ENCODE measurements at regions not wholly inside any gene's neighbourhood (a gene's known extent, or its start where the extent isn't known, plus 50 kb on each side); places are given as distances from the start of the nearest gene placed in this dataset.
"Not testable (repeated sequence)": the region's sequence is repeated elsewhere in the genome, so short reads cannot be mapped to it uniquely, and the experiment has no call there.

DNA sequence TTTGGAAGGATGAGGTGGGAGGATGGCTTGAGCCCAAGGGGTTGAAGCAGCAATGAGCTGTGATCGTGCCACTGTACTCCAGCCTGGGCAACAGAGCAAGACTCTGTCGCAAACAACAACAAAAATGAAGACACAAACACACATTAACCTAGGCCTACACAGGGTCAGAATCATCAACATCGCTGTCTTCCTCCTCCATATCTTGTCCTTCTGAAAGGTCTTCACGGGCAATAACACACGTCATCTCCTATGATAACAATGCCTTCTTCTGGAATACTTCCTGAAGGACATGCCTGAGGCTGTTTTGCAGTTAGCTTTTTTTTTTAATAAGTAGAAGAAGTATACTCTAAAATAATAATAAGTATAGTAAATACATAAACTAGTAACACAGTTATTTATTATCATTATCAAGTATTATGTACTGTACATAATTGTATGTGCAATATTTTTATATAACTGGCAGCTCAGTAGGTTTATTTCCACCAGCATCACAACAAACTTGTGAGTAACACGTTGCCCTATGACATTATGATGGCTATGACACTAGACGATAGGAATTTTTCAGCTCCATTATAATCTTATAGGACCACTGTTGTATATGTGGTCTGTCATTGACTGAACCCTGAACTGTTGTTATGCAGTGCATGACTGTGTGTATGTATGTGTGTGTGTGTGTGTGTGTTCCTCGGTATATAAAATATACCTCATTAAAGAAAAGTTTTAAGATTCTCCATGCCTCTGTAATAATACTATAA, 69.2 kb upstream of the MAML3 start:
- no peaks in the 10 kb centered on the region for H3K36me3 Mint-ChIP-seq
- H3K27me3 Mint-ChIP-seq (ENCODE audit: low read depth), result no peaks in the 10 kb centered on the region
- H3K4me1 Mint-ChIP-seq, result peaks cover 13% of the 10 kb centered on the region
- H3K27ac Mint-ChIP-seq, result no peak overlapping the region
- no peak overlapping the region for H3K4me3 Mint-ChIP-seq
- H3K9me3 Mint-ChIP-seq, result no peaks in the 10 kb centered on the region
- no peak for DNase-seq (ENCODE audit: low spot score in 2 of 2, unreplicated experiment in 2 of 2)
- TF ChIP-seq, protein P1, sequence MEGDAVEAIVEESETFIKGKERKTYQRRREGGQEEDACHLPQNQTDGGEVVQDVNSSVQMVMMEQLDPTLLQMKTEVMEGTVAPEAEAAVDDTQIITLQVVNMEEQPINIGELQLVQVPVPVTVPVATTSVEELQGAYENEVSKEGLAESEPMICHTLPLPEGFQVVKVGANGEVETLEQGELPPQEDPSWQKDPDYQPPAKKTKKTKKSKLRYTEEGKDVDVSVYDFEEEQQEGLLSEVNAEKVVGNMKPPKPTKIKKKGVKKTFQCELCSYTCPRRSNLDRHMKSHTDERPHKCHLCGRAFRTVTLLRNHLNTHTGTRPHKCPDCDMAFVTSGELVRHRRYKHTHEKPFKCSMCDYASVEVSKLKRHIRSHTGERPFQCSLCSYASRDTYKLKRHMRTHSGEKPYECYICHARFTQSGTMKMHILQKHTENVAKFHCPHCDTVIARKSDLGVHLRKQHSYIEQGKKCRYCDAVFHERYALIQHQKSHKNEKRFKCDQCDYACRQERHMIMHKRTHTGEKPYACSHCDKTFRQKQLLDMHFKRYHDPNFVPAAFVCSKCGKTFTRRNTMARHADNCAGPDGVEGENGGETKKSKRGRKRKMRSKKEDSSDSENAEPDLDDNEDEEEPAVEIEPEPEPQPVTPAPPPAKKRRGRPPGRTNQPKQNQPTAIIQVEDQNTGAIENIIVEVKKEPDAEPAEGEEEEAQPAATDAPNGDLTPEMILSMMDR (IDR thresholded peaks at IDR 0.05; ENCODE audit: unreplicated experiment), result no peak

DNA sequence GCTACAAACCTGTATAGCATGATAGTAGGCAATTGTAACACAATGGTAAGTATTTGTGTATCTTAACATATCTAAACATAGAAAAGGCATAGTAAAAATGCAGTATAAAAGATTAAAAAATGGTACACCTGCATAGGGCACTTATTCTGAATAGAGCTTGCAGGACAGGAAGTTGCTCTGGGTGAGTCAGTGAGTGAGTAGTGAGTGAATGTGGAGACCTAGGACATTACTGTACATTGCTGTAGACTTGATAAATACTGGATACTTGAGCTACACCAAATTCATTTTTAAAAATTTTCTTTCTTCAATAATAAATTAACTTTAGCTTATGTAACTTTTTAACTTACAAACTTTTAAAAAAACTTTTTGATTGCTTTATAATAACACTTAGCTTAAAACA, 68.2 kb upstream of the MAML3 start:
- Mint-ChIP-seq H3K4me1 (peaks cover 13% of the 10 kb centered on the region), H3K9me3 (no peaks in the 10 kb centered on the region), H3K27me3 (ENCODE audit: low read depth) (no peaks in the 10 kb centered on the region), H3K27ac (no peak overlapping the region), H3K4me3 (no peak overlapping the region), H3K36me3 (no peaks in the 10 kb centered on the region)
- no peak for DNase-seq (ENCODE audit: low spot score in 2 of 2, unreplicated experiment in 2 of 2)
- TF ChIP-seq, protein P1 (IDR thresholded peaks at IDR 0.05; ENCODE audit: unreplicated experiment), result no peak

DNA sequence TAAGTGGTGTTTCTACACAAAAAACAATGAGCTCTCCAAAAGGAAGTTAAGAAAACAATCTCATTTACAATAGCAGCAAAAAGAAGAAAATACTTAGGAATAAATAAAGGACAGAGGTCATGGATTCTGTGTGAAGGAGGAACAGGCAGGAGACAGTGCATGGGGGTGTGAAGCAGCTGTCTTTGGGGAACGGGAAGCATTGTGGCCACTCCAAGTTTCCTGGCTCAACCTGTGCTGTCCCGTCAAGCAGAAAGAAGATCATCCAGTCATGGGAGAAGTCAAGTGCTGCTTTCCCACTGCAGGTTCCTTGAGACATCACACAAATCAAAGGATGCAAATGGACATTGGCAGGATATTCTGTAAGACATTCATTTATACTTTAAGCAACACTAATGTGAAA, 66.1 kb upstream of the MAML3 start:
- TF ChIP-seq, protein P1 (IDR thresholded peaks at IDR 0.05; ENCODE audit: unreplicated experiment), result no peak
- Mint-ChIP-seq H3K36me3 (no peaks in the 10 kb centered on the region), H3K27ac (no peak overlapping the region)

DNA sequence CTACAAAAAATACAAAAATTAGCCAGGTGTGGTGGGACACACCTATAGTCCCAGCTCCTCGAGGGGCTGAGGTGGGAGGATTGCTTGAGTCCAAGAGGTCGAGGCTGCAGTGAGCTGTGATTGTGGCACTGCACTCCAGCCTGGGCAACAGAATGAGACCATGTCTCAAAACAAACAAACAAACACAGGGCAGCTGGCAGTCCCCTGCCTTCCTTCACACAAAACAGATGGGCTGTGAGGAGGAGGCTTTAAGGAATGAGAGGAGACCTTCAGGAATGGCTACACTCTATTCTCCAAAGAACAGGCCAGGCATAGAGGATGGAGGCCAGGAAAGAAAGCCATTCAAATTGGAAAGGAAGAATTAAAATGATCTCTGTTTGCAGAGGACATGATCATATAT, 65.6 kb upstream of the MAML3 start:
- TF ChIP-seq, protein P1 (IDR thresholded peaks at IDR 0.05; ENCODE audit: unreplicated experiment), result no peak
- no peak for DNase-seq (ENCODE audit: low spot score in 2 of 2, unreplicated experiment in 2 of 2)
- Mint-ChIP-seq H3K27me3 (ENCODE audit: low read depth) (peaks cover 6% of the 10 kb centered on the region), H3K9me3 (no peaks in the 10 kb centered on the region), H3K4me3 (no peak overlapping the region), H3K4me1 (peaks cover 3% of the 10 kb centered on the region), H3K36me3 (no peaks in the 10 kb centered on the region), H3K27ac (no peak overlapping the region)

More for the DNA sequence above, 66.1 kb upstream of the MAML3 start:
- Mint-ChIP-seq H3K4me1 (peaks cover 3% of the 10 kb centered on the region), H3K27me3 (ENCODE audit: low read depth) (peaks cover 1% of the 10 kb centered on the region), H3K9me3 (no peaks in the 10 kb centered on the region), H3K4me3 (no peak overlapping the region)
- DNase-seq (ENCODE audit: low spot score in 2 of 2, unreplicated experiment in 2 of 2), result no peak

DNA sequence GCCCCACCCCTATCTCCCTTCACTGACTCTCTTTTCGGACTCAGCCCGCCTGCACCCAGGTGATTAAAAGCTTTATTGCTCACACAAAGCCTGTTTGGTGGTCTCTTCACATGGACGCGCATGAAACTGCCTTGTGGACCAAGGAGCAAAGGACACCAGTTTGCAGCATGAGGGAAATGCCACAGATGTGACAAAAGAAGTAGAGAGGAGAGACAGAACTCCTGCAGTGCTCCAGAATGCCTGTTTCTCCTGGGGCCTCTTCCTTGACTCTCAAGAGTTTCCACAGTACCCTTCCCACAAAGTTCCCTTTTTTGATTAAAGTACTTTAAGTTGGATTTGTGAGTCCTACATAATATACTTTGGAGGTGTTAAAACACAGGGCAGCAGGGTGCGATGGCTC, 65.1 kb upstream of the MAML3 start:
- H3K4me3 Mint-ChIP-seq; H3K9me3 Mint-ChIP-seq; H3K27me3 Mint-ChIP-seq (ENCODE audit: low read depth); H3K27ac Mint-ChIP-seq; H3K36me3 Mint-ChIP-seq; DNase-seq (ENCODE audit: low spot score in 2 of 2, unreplicated experiment in 2 of 2); H3K4me1 Mint-ChIP-seq: not testable (repeated sequence)

DNA sequence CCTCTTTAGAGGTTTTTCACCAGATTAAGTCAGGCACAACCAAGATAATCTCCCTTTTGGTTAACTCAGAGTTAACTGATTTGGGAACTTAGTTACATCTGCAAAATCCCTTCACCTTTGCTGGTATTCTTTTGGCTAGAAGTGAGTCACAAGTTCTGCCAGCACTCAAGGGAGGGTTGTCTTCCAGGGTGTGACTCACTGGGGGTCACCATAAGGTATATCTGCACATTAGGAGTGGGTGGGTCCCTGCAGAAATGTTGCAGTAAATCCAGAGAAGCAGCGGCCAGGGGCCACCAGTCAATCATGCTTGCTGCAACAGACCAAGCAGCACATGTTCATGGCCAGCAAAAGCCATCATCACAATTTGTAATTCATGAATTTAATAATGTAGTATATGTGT, 59.8 kb upstream of the MAML3 start:
- Mint-ChIP-seq H3K4me1 (peaks cover under 1% of the 10 kb centered on the region), H3K4me3 (no peak overlapping the region), H3K27ac (no peak overlapping the region), H3K27me3 (ENCODE audit: low read depth) (peaks cover 7% of the 10 kb centered on the region), H3K36me3 (no peaks in the 10 kb centered on the region), H3K9me3 (no peaks in the 10 kb centered on the region)
- TF ChIP-seq, protein P1 (IDR thresholded peaks at IDR 0.05; ENCODE audit: unreplicated experiment), result no peak
- DNase-seq (ENCODE audit: low spot score in 2 of 2, unreplicated experiment in 2 of 2), result no peak

Data from mesothelial cell of epicardium (in vitro differentiated cells).